GM12892 (cell line): ENCODE measurements at regions not wholly inside any gene's neighbourhood (a gene's known extent, or its start where the extent isn't known, plus 50 kb on each side); places are given as distances from the start of the nearest gene placed in this dataset.

ENCODE experiments used
- DNase-seq: peaks from one replicate; pipeline ENCODE4 v3.0.0; 2011; ENCODE audit not compliant: insufficient read length
- FAIRE-seq: peaks from 2 replicates; lab custom pipeline; 2011; peaks lifted over from hg19 to GRCh38; lab: Jason Lieb, UNC
- POLR2A ChIP-seq: IDR thresholded peaks from 2 replicates; pipeline ENCODE4 v1.6.1; 2011; ENCODE audit warnings: low read depth, low read length, control low read depth
- POLR2AphosphoS5 ChIP-seq: IDR thresholded peaks from 2 replicates; pipeline ENCODE4 v1.6.1; 2011; ENCODE audit warnings: low read depth, low read length, control low read depth
- TAF1 ChIP-seq: IDR thresholded peaks from 2 replicates; pipeline ENCODE4 v1.6.1; 2011; ENCODE audit warnings: low read depth, mild to moderate bottlenecking, control low read depth, low read length, borderline replicate concordance

- FAIRE-seq: no peak
- TF ChIP-seq TAF1: no peak
- no peak for TF ChIP-seq POLR2AphosphoS5
- TF ChIP-seq POLR2A: no peak
- DNase-seq: no peak
Observed at GRCh38 chr1:170247751-170248521, 102.2 kb downstream of the NTMT2 start.

GRCh38 chr1:170250531-170251276, 104.9 kb downstream of the NTMT2 start:
- no peak for TF ChIP-seq TAF1
- no peak for TF ChIP-seq POLR2AphosphoS5
- no peak for TF ChIP-seq POLR2A
- FAIRE-seq (no peak), DNase-seq (no peak)

GRCh38 chr1:170252851-170253579, 107.3 kb downstream of the NTMT2 start:
- FAIRE-seq: no peak

GRCh38 chr1:170254371-170254770, 108.6 kb downstream of the NTMT2 start:
- DNase-seq (no peak), FAIRE-seq (no peak)
- no peak for TF ChIP-seq POLR2AphosphoS5
- no peak for TF ChIP-seq POLR2A
- no peak for TF ChIP-seq TAF1

More at GRCh38 chr1:170252851-170253579, 107.3 kb downstream of the NTMT2 start:
- TF ChIP-seq POLR2A (no peak), POLR2AphosphoS5 (no peak), TAF1 (no peak)
- no peak for DNase-seq

GRCh38 chr1:170261669-170262068, 115.9 kb downstream of the NTMT2 start:
- no peak for TF ChIP-seq POLR2AphosphoS5
- no peak for TF ChIP-seq POLR2A
- TF ChIP-seq TAF1: no peak

GRCh38 chr1:170262276-170262939, 116.6 kb downstream of the NTMT2 start:
- no peak for TF ChIP-seq POLR2A
- no peak for TF ChIP-seq TAF1
- TF ChIP-seq POLR2AphosphoS5: no peak
- DNase-seq: no peak
- no peak for FAIRE-seq

More at GRCh38 chr1:170261669-170262068, 115.9 kb downstream of the NTMT2 start:
- DNase-seq: no peak
- no peak for FAIRE-seq

GRCh38 chr1:170265234-170265633, 119.5 kb downstream of the NTMT2 start:
- TF ChIP-seq TAF1 (no peak), POLR2AphosphoS5 (no peak), POLR2A (no peak)
- DNase-seq (no peak), FAIRE-seq (no peak)

GRCh38 chr1:170267317-170267716, 121.6 kb downstream of the NTMT2 start:
- DNase-seq (no peak), FAIRE-seq (no peak)
- TF ChIP-seq TAF1: no peak
- no peak for TF ChIP-seq POLR2A
- no peak for TF ChIP-seq POLR2AphosphoS5

GRCh38 chr1:170271430-170272161, 125.8 kb downstream of the NTMT2 start:
- DNase-seq (no peak), FAIRE-seq (no peak)
- no peak for TF ChIP-seq TAF1
- TF ChIP-seq POLR2AphosphoS5: no peak
- TF ChIP-seq POLR2A: no peak
